Ishikawa (cell line): ENCODE measurements at regions not wholly inside any gene's neighbourhood (a gene's known extent, or its start where the extent isn't known, plus 50 kb on each side); places are given as distances from the start of the nearest gene placed in this dataset.

Experiments
- CEBPB ChIP-seq: IDR thresholded peaks from 2 replicates; pipeline ENCODE4 v1.6.1; 2012
- CREB1 ChIP-seq: IDR thresholded peaks from 2 replicates; pipeline ENCODE4 v1.6.1; 2012; ENCODE audit warnings: low read depth
- EGR1 ChIP-seq: IDR thresholded peaks from 2 replicates; pipeline ENCODE4 v1.6.1; 2012
- EP300 ChIP-seq: IDR thresholded peaks from 2 replicates; pipeline ENCODE4 v1.6.1; 2012; ENCODE audit warnings: borderline replicate concordance
- FOXM1 ChIP-seq: IDR thresholded peaks from 2 replicates; pipeline ENCODE4 v1.6.1; 2012; ENCODE audit warnings: low read depth, borderline replicate concordance
- MAX ChIP-seq: IDR thresholded peaks from 2 replicates; pipeline ENCODE4 v1.6.1; 2012
- NFIC ChIP-seq: IDR thresholded peaks from 2 replicates; pipeline ENCODE4 v1.6.1; 2012
- RAD21 ChIP-seq: IDR thresholded peaks from 2 replicates; pipeline ENCODE4 v1.6.1; 2012; ENCODE audit warnings: low read depth
- REST ChIP-seq: IDR thresholded peaks from 2 replicates; pipeline ENCODE4 v1.6.1; 2012; ENCODE audit warnings: low read depth, mild to moderate bottlenecking
- TAF1 ChIP-seq: IDR thresholded peaks from 2 replicates; pipeline ENCODE4 v1.6.1; 2012; ENCODE audit warnings: low read depth, mild to moderate bottlenecking
- TCF12 ChIP-seq: IDR thresholded peaks from 2 replicates; pipeline ENCODE4 v1.6.1; 2012; ENCODE audit warnings: low read depth
- TEAD4 ChIP-seq: IDR thresholded peaks from 2 replicates; pipeline ENCODE4 v1.6.1; 2012
- USF1 ChIP-seq: IDR thresholded peaks from 2 replicates; pipeline ENCODE4 v1.6.1; 2012
- YY1 ChIP-seq: IDR thresholded peaks from 2 replicates; pipeline ENCODE4 v1.6.1; 2012; ENCODE audit warnings: low read depth
- ZBTB7A ChIP-seq: IDR thresholded peaks from 2 replicates; pipeline ENCODE4 v1.6.1; 2012; ENCODE audit warnings: low read depth

GRCh38 chr2:145254291-145254690 is 734.4 kb upstream of the ZEB2 start:
- TF ChIP-seq TAF1 (no peak), ZBTB7A (no peak)

- TF ChIP-seq NFIC (no peak), EP300 (no peak), TCF12 (no peak), CEBPB (no peak), FOXM1 (no peak), EGR1 (no peak), MAX (no peak), REST (no peak)
Measured at GRCh38 chr2:145253492-145253891, 733.6 kb upstream of the ZEB2 start.

- no peak for TF ChIP-seq TEAD4
- no peak for TF ChIP-seq EGR1
- no peak for TF ChIP-seq CEBPB
- no peak for TF ChIP-seq TAF1
- TF ChIP-seq YY1 = no peak
- no peak for TF ChIP-seq USF1
- TF ChIP-seq MAX = no peak
- no peak for TF ChIP-seq CREB1
- no peak for TF ChIP-seq FOXM1
- no peak for TF ChIP-seq REST
- no peak for TF ChIP-seq TCF12
- TF ChIP-seq ZBTB7A = no peak
- no peak for TF ChIP-seq NFIC
- no peak for TF ChIP-seq EP300
Measured at GRCh38 chr2:145245268-145245870, 725.5 kb upstream of the ZEB2 start.

- TF ChIP-seq TCF12 (no peak), EGR1 (no peak), NFIC (no peak), CEBPB (no peak), TEAD4 (no peak), REST (no peak), ZBTB7A (no peak), EP300 (no peak), RAD21 (no peak), TAF1 (no peak), MAX (no peak), YY1 (no peak), FOXM1 (no peak), CREB1 (no peak), USF1 (no peak)
Measured at GRCh38 chr2:145235312-145235711, 715.4 kb upstream of the ZEB2 start.

GRCh38 chr2:145230546-145230945 is 710.6 kb upstream of the ZEB2 start:
- no peak for TF ChIP-seq YY1
- TF ChIP-seq CREB1 = no peak
